Mucosa of gallbladder (tissue), 1 donor: ENCODE measurements at regions not wholly inside any gene's neighbourhood (a gene's known extent, or its start where the extent isn't known, plus 50 kb on each side); places are given as distances from the start of the nearest gene placed in this dataset.

Experiments used
- DNase-seq: peaks from one replicate; pipeline ENCODE4 v3.0.0-alpha.2; 2020; ENCODE audit warnings: low spot score
- donor health status: DM: no; HTN: no; CAD: no.

DNA sequence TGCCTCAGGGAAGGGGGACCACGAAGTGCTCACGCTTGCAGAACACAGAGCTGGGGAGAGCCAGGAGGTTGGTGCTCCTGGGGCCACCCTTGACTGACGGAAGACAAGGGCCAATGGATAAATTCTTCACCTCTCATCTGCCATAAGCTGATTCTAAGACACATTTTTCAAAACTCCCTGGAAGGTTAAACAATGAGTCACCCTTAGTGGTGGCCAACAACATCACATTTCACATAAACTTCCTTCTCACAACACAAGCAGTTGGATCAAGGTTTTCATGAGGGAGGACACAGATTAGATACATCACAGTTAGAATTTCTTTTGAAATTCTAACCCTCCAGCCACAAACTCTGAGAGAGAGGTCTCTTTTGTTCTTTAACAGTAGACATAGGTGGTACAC is 713.6 kb upstream of the POU3F3 start:
- DNase-seq = no peak

DNA sequence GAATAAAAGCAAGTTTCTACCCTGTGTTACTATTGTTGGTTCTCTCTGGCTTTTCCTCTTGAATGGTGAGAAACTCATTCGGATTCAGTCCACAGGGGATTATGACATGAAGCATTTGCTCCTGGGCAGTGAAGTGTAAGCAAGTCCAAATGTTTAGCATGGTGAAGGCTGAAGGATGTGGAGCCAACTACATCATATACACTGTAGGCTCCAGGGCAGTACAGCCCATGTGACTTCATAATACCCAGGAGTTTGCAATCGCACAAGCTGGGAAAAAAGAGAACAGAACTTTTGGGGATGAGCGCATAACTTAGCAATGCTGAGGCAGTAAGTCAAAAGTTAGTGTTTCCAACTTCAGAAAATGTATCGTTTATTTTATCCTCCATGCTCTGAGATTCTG is 695.7 kb upstream of the POU3F3 start:
- no peak for DNase-seq

DNA sequence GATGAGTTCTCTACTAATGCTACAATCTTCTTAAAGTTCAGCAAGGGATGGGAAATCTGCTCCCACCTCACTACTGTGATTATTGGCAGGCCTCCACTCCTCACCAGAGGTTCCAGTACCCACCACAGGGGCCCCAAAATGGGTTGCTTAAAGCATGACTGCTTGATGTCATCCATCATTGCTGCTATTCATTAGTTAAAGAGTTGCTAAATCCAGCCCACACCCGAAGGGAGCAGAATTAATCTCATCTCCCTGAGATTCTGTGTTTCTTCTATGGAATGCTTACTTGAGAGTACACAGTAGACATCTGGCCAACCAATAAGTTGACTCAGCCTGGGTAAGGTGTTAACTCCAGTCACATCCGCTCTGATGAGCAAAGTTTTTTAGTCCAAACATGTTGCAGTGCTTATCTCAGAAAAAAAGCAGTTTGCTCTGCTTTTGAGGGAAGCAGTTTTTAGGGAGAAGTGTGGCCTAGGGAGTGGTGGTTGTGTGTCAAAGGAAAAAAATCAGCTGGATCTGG is 690.2 kb upstream of the POU3F3 start:
- DNase-seq = no peak

DNA sequence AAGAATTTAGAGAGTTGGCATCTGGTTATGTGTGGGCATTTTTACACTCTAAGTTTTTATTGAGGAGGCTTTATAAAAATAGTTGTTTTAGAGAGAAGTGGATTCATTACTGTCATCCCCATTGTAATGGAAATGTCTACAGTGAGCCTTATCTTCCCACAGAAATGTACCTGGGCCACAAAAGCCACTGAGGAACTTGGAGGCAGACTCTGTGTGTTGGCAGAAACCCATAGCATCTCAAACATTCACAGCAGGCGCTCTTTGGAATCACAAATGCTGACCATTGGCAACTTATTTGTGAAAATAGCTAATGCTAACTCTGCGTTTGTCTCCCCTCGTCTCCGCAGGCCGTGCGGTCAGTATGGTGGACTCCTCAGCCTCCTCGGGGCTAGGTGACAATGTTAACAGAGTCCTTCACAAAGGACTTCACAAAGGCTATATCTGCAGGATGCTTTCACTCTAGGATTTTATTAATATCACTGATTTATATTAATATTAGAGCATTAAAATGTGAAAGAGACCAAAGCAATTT is 689.1 kb upstream of the POU3F3 start:
- no peak for DNase-seq

DNA sequence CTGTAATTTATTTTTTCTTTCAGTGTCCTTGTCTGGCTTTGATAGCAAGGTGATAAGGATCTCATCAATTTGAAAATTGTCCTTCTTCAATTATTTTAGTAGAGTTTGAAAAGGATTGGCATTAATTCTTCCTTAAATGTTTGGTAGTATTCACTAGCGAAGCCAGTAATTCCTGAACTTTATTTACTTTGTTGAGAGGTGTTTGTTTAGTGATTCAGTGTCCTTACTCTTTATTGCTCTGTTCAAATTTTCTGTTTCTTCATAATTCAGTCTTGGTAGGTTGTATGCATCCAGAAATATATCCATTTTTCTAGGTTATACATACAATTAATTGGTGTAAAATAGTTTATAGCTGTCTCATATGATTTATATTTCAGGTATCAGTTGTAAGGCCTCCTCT is 676.7 kb upstream of the POU3F3 start:
- DNase-seq = no peak

DNA sequence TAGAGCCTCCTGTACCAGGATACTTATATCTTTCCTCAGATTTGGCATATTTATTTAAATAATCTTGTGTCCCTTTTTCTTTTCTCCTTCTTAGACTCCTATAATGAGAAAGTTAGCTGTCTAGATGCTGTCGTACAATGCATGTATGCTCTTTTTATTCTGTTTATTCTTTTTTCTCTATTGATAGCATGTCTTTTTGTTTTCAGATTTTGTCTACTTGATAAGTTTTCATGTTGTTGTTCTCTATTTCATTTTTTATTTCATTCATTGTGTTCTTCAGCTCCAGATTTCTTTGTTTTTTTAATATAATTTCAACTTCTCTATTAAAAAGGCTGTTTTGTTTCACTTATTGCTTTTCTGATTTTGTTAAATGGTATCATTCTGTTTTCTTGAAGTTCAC is 674.3 kb upstream of the POU3F3 start:
- DNase-seq = no peak

DNA sequence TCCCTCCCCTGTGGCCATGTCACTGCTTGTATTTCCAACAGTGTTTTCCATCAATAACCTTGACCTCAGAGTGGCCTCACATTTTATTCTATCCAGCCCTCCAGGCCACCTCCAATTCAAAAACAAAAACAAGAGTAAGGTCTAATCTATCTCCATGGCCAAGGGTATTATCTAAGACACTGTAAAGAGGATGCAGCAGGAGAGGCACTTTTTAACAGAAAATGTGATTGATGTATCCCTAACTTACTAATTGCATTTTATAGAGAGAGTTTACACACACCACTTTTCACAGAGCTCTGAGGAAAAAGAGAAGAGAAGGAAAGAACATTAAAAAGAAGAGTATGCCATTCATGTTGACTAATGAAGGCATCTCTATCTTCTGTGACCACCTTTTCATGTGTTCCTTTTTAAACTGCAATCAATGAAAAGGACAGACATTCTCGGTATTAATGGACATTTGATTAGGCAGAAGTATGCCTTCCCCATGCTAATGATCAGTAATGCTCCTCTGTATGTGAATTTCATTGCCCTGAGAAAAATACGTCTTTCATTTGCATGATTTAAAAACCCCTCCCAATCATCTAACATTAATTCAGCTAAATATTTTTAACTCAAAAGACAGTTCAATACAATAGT is 653.3 kb upstream of the POU3F3 start:
- no peak for DNase-seq

DNA sequence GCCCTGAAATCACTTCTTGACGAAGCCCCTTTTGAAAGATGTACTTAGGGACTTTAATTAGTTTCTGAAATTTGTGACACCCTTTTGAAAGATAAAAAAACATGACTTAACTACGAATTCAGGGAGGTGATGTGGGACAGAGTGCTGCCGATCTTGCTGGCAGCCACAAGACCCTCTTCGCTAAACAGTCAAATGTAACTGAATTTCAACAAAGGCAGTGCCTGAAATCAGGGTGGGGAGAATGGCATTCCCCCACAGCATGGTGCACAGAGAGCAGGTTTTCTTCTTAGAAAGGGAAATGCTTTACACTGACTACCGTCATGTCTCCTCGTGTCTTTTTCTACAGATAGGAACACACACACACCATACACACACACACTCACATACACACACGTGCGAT is 640.2 kb upstream of the POU3F3 start:
- DNase-seq = no peak

DNA sequence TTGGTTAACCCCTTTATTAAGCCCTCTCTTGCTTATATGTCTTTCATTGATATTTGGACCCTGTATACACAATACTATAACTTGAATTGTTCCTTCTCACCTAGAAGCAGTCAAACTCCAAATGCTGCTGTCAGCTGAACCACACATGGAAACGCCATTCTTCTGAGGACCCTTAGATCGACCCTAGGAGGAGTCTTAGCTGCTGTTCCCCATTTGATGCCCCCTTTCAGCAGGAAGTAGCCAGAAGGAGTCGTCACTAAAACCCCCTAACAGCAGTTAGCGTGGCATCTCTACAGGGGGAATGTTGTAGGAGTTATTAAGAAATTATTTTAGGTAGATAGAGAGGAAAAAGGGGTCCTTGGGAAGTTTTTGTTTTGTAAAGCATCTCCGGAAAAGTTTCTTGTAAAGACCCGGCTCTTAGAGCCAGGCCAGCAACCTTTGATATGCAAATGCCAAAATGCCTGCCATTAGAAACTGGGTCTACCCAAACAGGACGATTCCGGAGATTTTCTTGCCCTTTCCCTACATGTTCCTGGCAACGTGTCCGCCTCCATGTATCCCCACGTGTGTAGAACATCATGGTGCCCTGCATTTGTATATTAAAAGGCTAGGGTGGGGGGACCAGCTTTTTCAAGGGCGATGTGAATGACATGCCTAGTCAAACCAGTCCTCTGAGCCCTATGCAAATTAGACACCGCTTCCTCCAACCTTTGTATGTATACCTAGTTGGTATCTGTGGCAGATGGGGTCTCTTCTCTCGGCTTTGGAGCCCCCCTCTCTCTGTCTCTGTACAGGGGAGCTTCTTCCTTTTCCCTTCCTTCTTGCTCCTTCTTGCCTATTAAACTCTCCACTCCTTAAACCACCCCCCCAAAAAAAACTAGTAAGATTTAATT is 638.4 kb upstream of the POU3F3 start:
- no peak for DNase-seq

DNA sequence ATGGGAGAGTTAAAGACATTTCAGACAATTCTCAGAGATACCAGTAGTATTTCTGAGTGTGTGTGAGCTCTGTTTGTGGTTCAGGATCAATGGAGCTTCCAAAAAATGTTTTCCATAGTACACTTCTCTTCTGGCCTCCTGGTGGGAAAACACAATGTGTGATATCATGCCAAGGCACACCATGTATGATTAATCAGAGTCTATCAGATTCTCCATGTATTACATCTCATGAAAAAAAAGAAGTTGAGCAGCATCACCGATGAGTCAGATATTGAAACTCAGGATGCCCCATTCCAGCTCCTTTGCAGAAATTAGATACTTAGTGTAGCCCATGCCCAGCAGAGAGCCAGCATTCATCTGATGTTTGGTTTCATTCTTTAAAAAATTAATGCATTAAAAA is 620.3 kb upstream of the POU3F3 start:
- DNase-seq = no peak

DNA sequence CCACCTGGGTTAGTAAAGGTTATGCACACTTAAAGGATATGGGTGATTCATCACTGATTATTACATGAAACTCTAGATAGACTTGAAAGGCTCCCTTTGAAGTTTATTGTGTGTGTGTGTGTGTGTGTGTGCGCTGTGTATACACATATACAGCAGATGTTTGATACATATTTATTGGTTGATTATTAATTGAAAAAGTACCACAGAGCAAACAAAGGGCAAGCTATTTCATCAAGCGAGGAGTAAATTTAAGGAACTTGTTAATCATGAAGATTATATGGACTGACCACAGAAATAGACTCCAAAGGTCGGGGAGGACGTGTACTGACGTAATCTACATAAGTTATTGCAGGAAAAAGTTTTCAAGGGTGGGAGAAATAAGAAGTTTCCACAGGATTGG is 617.4 kb upstream of the POU3F3 start:
- no peak for DNase-seq

DNA sequence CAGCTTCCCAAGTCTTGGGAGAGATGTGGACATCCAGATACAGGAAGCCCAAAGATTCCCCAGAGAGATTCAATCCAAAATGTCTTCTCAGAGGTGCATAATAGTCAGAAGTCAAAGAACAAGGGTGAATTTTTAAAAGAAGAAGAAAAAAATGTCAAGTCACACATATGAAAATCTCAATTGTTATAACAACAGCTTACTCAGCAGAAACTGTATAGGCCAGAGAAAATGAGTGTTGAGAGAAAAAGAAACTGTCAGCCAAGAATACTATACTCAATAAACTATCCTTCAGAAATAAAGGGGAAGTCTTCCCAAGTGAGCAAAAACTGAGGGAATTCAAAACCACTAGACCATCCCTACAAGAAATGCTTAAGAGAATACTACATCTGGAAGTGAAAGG is 612.9 kb upstream of the POU3F3 start:
- DNase-seq = no peak

DNA sequence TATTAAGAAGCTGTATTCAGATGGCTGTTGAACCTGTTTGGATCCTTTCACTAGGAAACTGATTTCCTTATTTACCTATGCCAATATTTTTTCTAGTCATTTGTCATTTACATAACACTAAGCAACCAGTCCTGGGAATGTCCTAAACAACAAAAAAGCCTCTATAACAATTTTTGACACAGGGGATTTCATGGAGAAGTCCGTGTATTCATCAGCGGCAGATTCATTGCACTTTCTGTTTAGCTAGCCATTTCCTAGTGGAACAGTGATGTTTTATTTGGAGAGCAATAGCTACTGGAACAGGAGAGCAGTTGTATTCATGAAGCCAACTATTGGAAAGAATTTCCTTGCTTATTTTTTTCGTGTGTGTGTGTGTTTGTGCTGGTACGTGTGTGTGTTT is 604.3 kb upstream of the POU3F3 start:
- DNase-seq = no peak

DNA sequence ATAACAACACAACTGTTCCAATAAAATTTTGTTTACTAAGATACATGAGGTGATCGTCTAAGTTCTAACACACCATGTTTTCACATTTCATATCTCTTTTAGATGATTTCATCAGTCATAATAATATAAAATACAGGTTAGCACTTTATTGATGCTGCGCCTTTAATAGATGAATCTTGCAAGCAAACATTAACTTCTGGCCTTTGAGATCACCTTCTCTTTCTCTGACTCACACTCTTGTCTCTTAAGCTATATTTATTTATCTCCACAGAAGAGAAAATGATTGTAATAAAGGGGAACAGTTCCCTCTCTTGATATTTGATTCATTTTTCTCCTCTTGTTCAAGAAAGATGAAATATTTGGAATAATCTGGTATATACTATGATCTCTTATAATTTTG is 603.3 kb upstream of the POU3F3 start:
- no peak for DNase-seq

DNA sequence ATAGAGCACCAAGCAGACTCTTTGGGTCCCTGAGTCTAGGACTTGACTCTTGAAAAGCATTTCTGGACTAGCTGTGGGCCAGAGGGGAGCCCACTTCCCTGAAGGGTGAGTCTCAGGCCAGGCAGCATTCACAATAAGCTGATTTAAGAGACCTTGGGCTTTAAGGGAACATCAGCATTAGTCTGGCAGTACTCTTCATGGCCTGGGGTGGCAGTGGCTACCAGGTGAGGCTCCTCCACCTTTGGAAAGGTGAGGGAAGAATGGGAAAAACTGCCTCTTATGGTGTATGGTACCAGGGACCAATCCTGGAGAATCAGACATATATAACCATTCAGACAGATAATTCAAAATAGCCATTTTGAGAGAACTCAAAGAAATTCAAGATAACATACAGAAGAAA is 599.9 kb upstream of the POU3F3 start:
- DNase-seq = no peak

DNA sequence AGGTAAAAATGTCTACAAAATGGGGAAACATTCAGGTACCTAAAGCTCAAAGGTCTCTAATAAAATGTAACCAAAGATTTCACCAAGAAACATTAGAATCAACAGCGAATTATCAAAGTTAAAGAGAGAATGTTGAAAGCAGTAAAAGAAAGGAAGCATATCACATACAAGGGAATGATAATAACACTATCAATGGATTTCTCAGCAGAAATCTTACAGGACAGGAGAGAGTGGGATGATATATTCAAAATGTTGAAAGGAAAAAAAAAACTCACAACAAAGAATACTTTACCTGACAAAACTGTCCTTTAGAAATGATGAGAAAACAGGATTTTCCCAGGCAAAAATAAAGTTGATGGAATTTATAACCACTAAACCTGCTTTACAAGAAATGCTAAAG is 591.2 kb upstream of the POU3F3 start:
- DNase-seq = no peak

DNA sequence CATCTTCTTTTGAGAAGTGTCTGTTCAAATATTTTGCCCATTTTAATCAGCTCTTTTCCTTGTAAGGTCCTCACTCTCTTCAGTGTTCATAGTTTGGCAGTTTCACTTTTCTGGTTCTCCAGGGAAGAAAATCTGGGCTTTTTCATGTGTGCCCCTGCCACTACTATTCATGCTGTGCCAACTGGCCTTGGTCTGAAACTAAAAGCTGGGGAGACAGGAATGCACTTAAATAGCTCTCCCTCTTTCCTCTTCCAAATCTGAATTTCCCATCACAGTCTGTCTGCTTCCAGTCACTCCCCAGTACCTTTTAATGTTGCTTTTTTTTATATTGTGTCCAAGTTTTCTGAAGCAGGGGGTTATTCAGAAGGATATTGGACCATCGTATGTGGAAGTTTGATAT is 574.3 kb upstream of the POU3F3 start:
- DNase-seq = no peak

DNA sequence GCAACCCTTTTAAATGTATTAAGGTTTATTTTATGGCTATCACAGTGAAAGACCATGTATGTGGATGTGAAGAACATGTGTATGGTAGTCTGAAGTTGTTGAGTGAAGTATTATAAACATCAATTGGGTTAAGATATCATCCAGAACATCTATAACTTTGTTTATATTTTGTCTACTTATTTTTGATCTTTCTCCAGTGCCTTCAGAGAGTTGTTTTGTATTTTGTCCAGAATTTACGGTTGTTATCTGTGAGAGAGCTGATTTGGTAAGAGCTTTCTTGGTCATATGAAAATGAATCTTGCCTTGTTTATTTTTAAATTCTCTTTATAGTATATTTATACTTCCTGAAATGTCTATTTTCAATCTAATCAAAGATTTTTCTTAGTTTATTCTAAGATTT is 573.7 kb upstream of the POU3F3 start:
- no peak for DNase-seq

DNA sequence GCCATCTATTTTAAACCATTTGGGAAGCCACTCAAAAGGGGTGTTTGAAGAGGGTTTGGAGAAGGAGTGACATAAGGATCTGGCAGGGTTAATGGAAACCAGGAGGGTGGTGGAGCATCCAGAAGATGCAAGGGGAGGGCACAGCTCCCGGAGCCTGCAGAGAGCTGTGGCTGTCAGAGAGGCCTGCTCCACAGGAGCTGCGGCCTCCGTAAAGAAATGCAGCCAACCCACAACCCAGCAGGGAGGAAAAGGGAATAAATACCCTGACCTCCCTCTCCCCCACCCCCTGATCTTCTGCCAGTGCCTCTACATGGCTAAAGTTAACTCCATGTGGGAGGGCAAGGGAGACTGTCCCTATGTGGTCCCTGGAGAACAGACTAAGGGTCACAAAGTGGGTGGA is 567.1 kb upstream of the POU3F3 start:
- DNase-seq = no peak

DNA sequence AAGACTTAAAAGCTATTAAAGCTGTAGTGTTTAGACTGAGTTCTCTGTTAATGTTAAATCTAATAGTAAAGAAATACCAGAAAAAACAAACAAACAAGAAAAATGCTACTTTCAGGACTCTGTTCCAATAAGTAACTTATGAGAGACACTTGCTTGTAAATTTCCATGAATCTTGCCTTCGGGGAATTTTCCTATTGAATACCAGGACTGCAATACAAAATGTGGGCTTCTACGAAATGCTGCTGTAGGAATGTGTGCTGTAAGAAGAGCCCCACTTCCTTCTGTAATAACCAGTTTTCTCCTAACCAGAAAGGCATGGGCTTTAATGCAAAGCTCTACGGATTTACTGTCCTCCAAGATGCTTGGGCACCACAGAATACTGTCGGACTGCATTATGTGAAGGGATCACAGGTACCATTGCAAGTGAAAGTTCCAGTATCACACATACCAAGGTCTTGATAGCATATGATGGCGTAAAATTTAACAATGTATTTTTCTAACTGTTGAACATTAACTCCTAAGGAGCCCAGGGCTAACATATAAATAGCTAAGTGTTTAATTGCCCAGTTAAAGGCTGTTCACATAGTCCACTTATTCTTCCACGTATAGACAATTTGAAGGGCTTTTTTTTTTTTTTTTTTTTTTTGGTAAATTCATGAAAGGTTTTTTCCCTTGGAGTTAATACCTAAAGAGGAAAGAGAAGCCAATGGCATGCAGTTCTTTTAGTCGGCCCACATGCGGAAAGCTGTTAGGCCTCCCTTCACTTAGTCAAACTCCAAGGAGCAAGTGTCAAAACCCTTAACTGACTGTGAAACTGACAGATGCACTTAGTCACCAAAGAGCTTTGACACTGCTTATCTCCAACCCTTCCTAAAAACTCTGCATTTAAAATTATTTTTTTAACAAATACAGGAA is 564.0 kb upstream of the POU3F3 start:
- DNase-seq = no peak

DNA sequence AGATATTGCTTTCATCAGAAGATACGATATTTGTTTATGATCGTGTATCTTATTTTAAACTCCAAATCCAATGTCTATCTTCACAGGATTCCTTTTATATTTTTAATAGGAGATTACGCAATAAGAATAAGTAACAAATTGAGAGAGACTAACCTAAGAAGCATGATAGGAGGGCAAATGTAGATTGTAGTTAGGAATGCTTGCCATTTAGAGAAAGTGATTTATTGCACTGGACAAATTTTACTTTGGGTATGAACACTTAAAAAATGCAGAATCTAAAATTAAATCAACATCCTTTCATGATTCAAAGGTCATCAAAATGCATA is 563.4 kb upstream of the POU3F3 start:
- no peak for DNase-seq

DNA sequence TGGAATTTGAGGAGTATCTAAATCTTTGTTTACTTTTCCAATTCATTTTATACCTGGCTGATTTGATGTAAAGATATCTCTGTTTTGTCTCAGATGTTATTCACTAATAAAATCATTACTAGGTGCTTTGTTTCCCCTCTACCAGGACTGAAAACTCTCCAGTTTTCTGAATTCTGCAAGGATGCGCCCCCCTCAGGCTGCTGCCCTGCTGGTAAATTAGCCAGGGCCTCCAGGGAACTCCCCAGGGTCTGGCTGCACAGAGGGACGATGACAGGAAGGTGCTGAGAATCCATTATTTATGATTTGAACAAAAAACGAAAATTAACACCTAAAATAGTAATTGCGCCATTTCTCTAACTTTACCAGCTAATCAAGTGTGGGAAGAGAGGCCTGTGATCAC is 541.2 kb upstream of the POU3F3 start:
- no peak for DNase-seq
